K562 (cell line): ENCODE measurements at regions not wholly inside any gene's neighbourhood (a gene's known extent, or its start where the extent isn't known, plus 50 kb on each side); places are given as distances from the start of the nearest gene placed in this dataset.

ENCODE experiments used
- ATAC-seq: fragments of 200-7000 bp; cut with Tn5 transposase; 3 replicates; pipeline ENCODE4 v1.9.1; 2020; ENCODE audit warnings: moderate library complexity
- BruUV-seq: library from RNA; stranded (reverse); fragments of 400-500 nt; replicated peaks from 2 replicates; lab custom pipeline; 2021; lab: Mats Ljungman, UMichigan
- CTCF ChIA-PET: fragments of 300-600 bp; formaldehyde crosslinking; extraction: SDS; loops from one replicate; lab custom pipeline; 2021; ENCODE audit warnings: low intra/inter-chr PET ratio; lab: Yijun Ruan, JAX
- POLR2A ChIA-PET: fragments of 300-600, 350-650 bp; sonication (Branson Sonifier 250); formaldehyde crosslinking; extraction: SDS; loops from one replicate; lab custom pipeline; 2021; ENCODE audit warnings: antibody characterized with exemption, inconsistent platforms; lab: Yijun Ruan, JAX
- DNase-seq, 4 experiments: peaks; one replicate each; pipeline versions ENCODE4 v3.0.0 to v3.0.0-alpha.2; 2011 to 2018; ENCODE audit warnings: low spot score in 3 of 4, mixed read lengths in 3 of 4; ENCODE audit errors: extremely low read depth in 1 of 4
- FAIRE-seq: peaks from 2 replicates; lab custom pipeline; 2011; peaks lifted over from hg19 to GRCh38; lab: Jason Lieb, UNC
- H2AFZ ChIP-seq: 2 replicates; pipeline ENCODE4 v1.6.0; 2011; ENCODE audit warnings: low read depth, low read length, control low read depth, inconsistent platforms
- H3K27ac ChIP-seq: fragments of 200-600 bp; 3 replicates; pipeline ENCODE4 v1.8.0; 2011; ENCODE audit warnings: low read depth, mild to moderate bottlenecking, control low read depth, inconsistent platforms, low read length, moderate library complexity, mixed read lengths; ENCODE audit errors: extremely low read depth
- H3K27me3 ChIP-seq, 2 experiments: fragments of 300-600 bp in 1 of 2; 2 replicates in 1 of 2; 3 replicates in 1 of 2; pipeline versions ENCODE4 v1.6.0 to v1.8.0; 2011; ENCODE audit warnings: inconsistent platforms in 2 of 2, low read length in 2 of 2, mild to moderate bottlenecking in 1 of 2, mixed read lengths in 1 of 2, moderate library complexity in 1 of 2; ENCODE audit not compliant: control insufficient read depth in 2 of 2, insufficient read depth in 2 of 2
- H3K36me3 ChIP-seq: fragments of 300-600 bp; 3 replicates; pipeline ENCODE4 v1.8.0; 2011; ENCODE audit warnings: mild to moderate bottlenecking, low read length, inconsistent platforms; ENCODE audit not compliant: control insufficient read depth, insufficient read depth
- H3K4me1 ChIP-seq, 2 experiments: fragments of 200-600 bp in 1 of 2; replicated peaks in 1 of 2; 2 replicates in 1 of 2; 3 replicates in 1 of 2; pipeline versions ENCODE4 v1.5.1 to v1.8.0; 2011; ENCODE audit warnings: inconsistent platforms in 2 of 2, low read length in 2 of 2, mild to moderate bottlenecking in 1 of 2, mixed read lengths in 1 of 2, moderate library complexity in 1 of 2; ENCODE audit not compliant: control insufficient read depth in 2 of 2, insufficient read depth in 2 of 2
- H3K4me2 ChIP-seq: 2 replicates; pipeline ENCODE4 v1.6.1; 2011; ENCODE audit warnings: low read length, control low read depth, inconsistent platforms, mixed read lengths; ENCODE audit not compliant: insufficient read depth
- H3K4me3 ChIP-seq: fragments of 200-600 bp; sonication (generic), shearing (Covaris generic); 2 replicates; pipeline ENCODE4 v1.5.1; 2016; ENCODE audit warnings: control low read depth, inconsistent platforms
- H3K79me2 ChIP-seq: fragments of 200-600 bp; 3 replicates; pipeline ENCODE4 v1.8.0; 2011; ENCODE audit warnings: low read length, inconsistent platforms; ENCODE audit not compliant: control insufficient read depth, insufficient read depth
- H3K9ac ChIP-seq, 2 experiments: 2 replicates each; pipeline versions ENCODE4 v1.6.0 to v1.6.1; 2011; ENCODE audit warnings: low read depth in 2 of 2, low read length in 2 of 2, control low read depth in 1 of 2, inconsistent platforms in 1 of 2, mild to moderate bottlenecking in 1 of 2, mixed read lengths in 1 of 2; ENCODE audit not compliant: insufficient read depth in 1 of 2
- H3K9me1 ChIP-seq: one replicate; pipeline ENCODE4 v1.6.0; 2011; ENCODE audit warnings: inconsistent platforms, mild to moderate bottlenecking, low read length, moderate library complexity; ENCODE audit not compliant: control insufficient read depth, insufficient read depth
- H3K9me3 ChIP-seq: replicated peaks from 2 replicates; pipeline ENCODE4 v1.5.1; 2011; ENCODE audit warnings: low read depth, low read length, inconsistent platforms; ENCODE audit not compliant: control insufficient read depth, insufficient read depth
- H4K20me1 ChIP-seq: replicated peaks from 2 replicates; pipeline ENCODE4 v1.6.1; 2011; ENCODE audit warnings: low read length, inconsistent platforms, mixed read lengths; ENCODE audit not compliant: control insufficient read depth, insufficient read depth
- EWSR1 ChIP-seq: fragments of 450-650 bp; IDR thresholded peaks from 2 replicates; pipeline ENCODE4 v1.6.1; 2018; ENCODE audit warnings: borderline replicate concordance, mild to moderate bottlenecking, low read depth, moderate library complexity; ENCODE audit not compliant: partially characterized antibody
- FOXA3 ChIP-seq, 2 experiments: fragments of 450-650 bp in 1 of 2; sonication (generic) in 1 of 2; formaldehyde crosslinking; IDR thresholded peaks in 1 of 2; conservative IDR thresholded peaks in 1 of 2; 2 replicates each; pipeline versions ENCODE4 v1.4.0 to v1.8.0; 2020 to 2022; ENCODE audit warnings: mild to moderate bottlenecking in 2 of 2, missing genetic modification reagents in 1 of 2
- MCM3 ChIP-seq: fragments of 450-650 bp; IDR thresholded peaks from 2 replicates; pipeline ENCODE4 v1.6.1; 2016
- MTA1 ChIP-seq: fragments of 450-650 bp; IDR thresholded peaks from 2 replicates; pipeline ENCODE4 v1.6.1; 2017; ENCODE audit warnings: borderline replicate concordance
- MYC ChIP-seq, 2 experiments: fragments of 250-450 bp in 1 of 2; sonication (Bioruptor Pico) in 1 of 2; IDR thresholded peaks; 2 replicates each; pipeline versions ENCODE4 v1.5.1 to v1.6.1; 2012 to 2021; ENCODE audit warnings: low read depth in 2 of 2, borderline replicate concordance in 1 of 2, improper control_type of control experiment in 1 of 2, low read length in 1 of 2, mild to moderate bottlenecking in 1 of 2, moderate library complexity in 1 of 2
- NCOA4 ChIP-seq: fragments of 450-650 bp; IDR thresholded peaks from 2 replicates; pipeline ENCODE4 v1.6.1; 2018; ENCODE audit warnings: mild to moderate bottlenecking; ENCODE audit not compliant: partially characterized antibody
- PHB ChIP-seq: fragments of 250-450 bp; sonication (Bioruptor Pico); IDR thresholded peaks from 2 replicates; pipeline ENCODE4 v1.5.0; 2021
- POLR3A ChIP-seq: IDR thresholded peaks from 2 replicates; pipeline ENCODE4 v1.6.1; 2011; ENCODE audit warnings: borderline replicate concordance, mild to moderate bottlenecking, moderate library complexity; ENCODE audit not compliant: insufficient read length, insufficient read depth; ENCODE audit errors: extremely low read depth
- RAD21 ChIP-seq, 2 experiments: fragments of 250-450 bp in 1 of 2; fragments of 450-650 bp in 1 of 2; sonication (Bioruptor Pico) in 1 of 2; formaldehyde crosslinking in 1 of 2; IDR thresholded peaks in 1 of 2; conservative IDR thresholded peaks in 1 of 2; 2 replicates each; pipeline versions ENCODE4 v1.4.0 to v1.8.0; 2020 to 2022; ENCODE audit warnings: mild to moderate bottlenecking in 2 of 2, moderate library complexity in 1 of 2
- SMARCB1 ChIP-seq: IDR thresholded peaks from 2 replicates; pipeline ENCODE4 v1.6.1; 2011; ENCODE audit warnings: improper control_type of control experiment, low read depth; ENCODE audit not compliant: insufficient read length
- TEAD2 ChIP-seq: fragments of 450-650 bp; IDR thresholded peaks from 2 replicates; pipeline ENCODE4 v1.6.1; 2016; ENCODE audit warnings: missing genetic modification characterization, control low read depth, missing compliant biosample characterization
- THRB ChIP-seq: fragments of 450-650 bp; formaldehyde crosslinking; conservative IDR thresholded peaks from 2 replicates; pipeline ENCODE4 v1.4.0; 2022; ENCODE audit warnings: mild to moderate bottlenecking, missing genetic modification characterization
- USF1 ChIP-seq: sonication (generic); formaldehyde crosslinking; IDR thresholded peaks from 2 replicates; pipeline ENCODE4 v1.9.0; 2022; ENCODE audit warnings: mild to moderate bottlenecking, missing genetic modification reagents
- ZNF354B ChIP-seq: fragments of 250-450 bp; sonication (Bioruptor Pico); IDR thresholded peaks from 2 replicates; pipeline ENCODE4 v1.4.0; 2020
- WGBS: fragments of 100-300 bp; shearing (Covaris generic); methylation state at CpG from one replicate; pipeline ENCODE4 v1.1.6; 2016; ENCODE audit warnings: low coverage, mixed read lengths; ENCODE audit not compliant: insufficient coverage; ENCODE audit errors: missing lambda C conversion rate; 5-methylcytosine and 5-hydroxymethylcytosine counted together
- in situ Hi-C: fragments of 300-500 bp; cut with MboI; formaldehyde crosslinking; loops from 4 replicates; pipeline ENCODE4 v1.15.0; 2018; ENCODE audit warnings: inconsistent platforms, mixed read lengths
- intact Hi-C: fragments of 100-400 bp; cut with micrococcal nuclease; formaldehyde crosslinking; loops from 2 replicates; pipeline ENCODE4 v1.14.2; 2022

- no peak for FAIRE-seq
- Histone ChIP-seq H3K27me3 (no peaks in the 10 kb centered on the region; a peak in 1 of 5 replicates), H3K4me1 (no peaks in the 10 kb centered on the region; a peak in 4 of 5 replicates), H3K79me2 (no peaks in the 10 kb centered on the region), H3K9me3 (no peaks in the 10 kb centered on the region), H3K9ac (no peak overlapping the region), H3K4me3 (no peak overlapping the region), H3K36me3 (no peaks in the 10 kb centered on the region), H2AFZ (no peak overlapping the region), H3K9me1 (no peaks in the 10 kb centered on the region), H3K4me2 (no peak overlapping the region), H3K27ac (no peak overlapping the region), H4K20me1 (no peaks in the 10 kb centered on the region)
- DNase-seq: no peak
- no peak for ATAC-seq
- ChIA-PET CTCF (no interaction called here), POLR2A (no interaction called here)
- in situ Hi-C loops: no loop called here
- no TSS peak for BruUV-seq
- WGBS: 16% methylated on average over 3 of the region's 4 CpGs
- intact Hi-C loops: no loop called here
- TF ChIP-seq MTA1 (no peak), TEAD2 (no peak), SMARCB1 (no peak), ZNF354B (CRISPR knock-in tag) (no peak), POLR3A (no peak), NCOA4 (no peak), MYC (IDR thresholded peaks at IDR 0.05; ENCODE audit: low read depth, low read length) (no peak), MYC (CRISPR knock-in tag; IDR thresholded peaks at IDR 0.05; ENCODE audit: borderline replicate concordance, low read depth) (no peak), RAD21 (CRISPR knock-in tag; conservative IDR thresholded peaks at IDR 0.05 in 1 of 2, IDR thresholded peaks at IDR 0.05 in 1 of 2) (no peak), PHB (CRISPR knock-in tag) (no peak), THRB (CRISPR knock-in tag) (no peak), MCM3 (no peak), USF1 (CRISPR knock-in tag) (no peak), EWSR1 (no peak), FOXA3 (CRISPR knock-in tag; conservative IDR thresholded peaks at IDR 0.05 in 1 of 2, IDR thresholded peaks at IDR 0.05 in 1 of 2) (no peak)
These were observed 135.1 kb downstream of the SOCS6 start for GRCh38 chr18:70423988-70424387.
